T follicular helper cell (primary cell): ENCODE measurements at regions not wholly inside any gene's neighbourhood (a gene's known extent, or its start where the extent isn't known, plus 50 kb on each side); places are given as distances from the start of the nearest gene placed in this dataset.
"Not testable (repeated sequence)": the region's sequence is repeated elsewhere in the genome, so short reads cannot be mapped to it uniquely, and the experiment has no call there.

Experiments
- DNase-seq: peaks from one replicate; pipeline ENCODE4 v3.0.0-alpha.2; 2020; ENCODE audit warnings: low read depth

GRCh38 chr5:118378959-118379358, 609.4 kb downstream of the DTWD2 start:
- DNase-seq, result no peak

- DNase-seq, result no peak
These were observed 610.9 kb downstream of the DTWD2 start for GRCh38 chr5:118377420-118377819.

- DNase-seq, result no peak
These were observed 616.1 kb downstream of the DTWD2 start for GRCh38 chr5:118371973-118372831.

- no peak for DNase-seq
These were observed 621.9 kb downstream of the DTWD2 start for GRCh38 chr5:118366429-118366828.

- DNase-seq, result no peak
These were observed 622.6 kb downstream of the DTWD2 start for GRCh38 chr5:118365718-118366117.

- no peak for DNase-seq
These were observed 633.5 kb downstream of the DTWD2 start for GRCh38 chr5:118354797-118355196.

GRCh38 chr5:118353970-118354369, 634.4 kb downstream of the DTWD2 start:
- DNase-seq, result no peak

GRCh38 chr5:118336468-118336867, 651.9 kb downstream of the DTWD2 start:
- DNase-seq, result no peak

- DNase-seq, result no peak
These were observed 661.0 kb downstream of the DTWD2 start for GRCh38 chr5:118327389-118327788.

GRCh38 chr5:118326481-118327045, 661.8 kb downstream of the DTWD2 start:
- no peak for DNase-seq

- no peak for DNase-seq
These were observed 662.4 kb downstream of the DTWD2 start for GRCh38 chr5:118325931-118326330.

- DNase-seq, result not testable (repeated sequence)
These were observed 664.6 kb downstream of the DTWD2 start for GRCh38 chr5:118323723-118324122.

GRCh38 chr5:118321081-118321480, 667.3 kb downstream of the DTWD2 start:
- no peak for DNase-seq

- no peak for DNase-seq
These were observed 668.2 kb downstream of the DTWD2 start for GRCh38 chr5:118320121-118320520.

- DNase-seq, result no peak
These were observed 673.4 kb downstream of the DTWD2 start for GRCh38 chr5:118314931-118315330.

- no peak for DNase-seq
These were observed 677.1 kb downstream of the DTWD2 start for GRCh38 chr5:118311103-118311819.

GRCh38 chr5:118310401-118310800, 677.9 kb downstream of the DTWD2 start:
- no peak for DNase-seq

- no peak for DNase-seq
These were observed 685.1 kb downstream of the DTWD2 start for GRCh38 chr5:118303296-118303695.

- no peak for DNase-seq
These were observed 685.6 kb downstream of the DTWD2 start for GRCh38 chr5:118302786-118303185.

- DNase-seq, result no peak
These were observed 686.7 kb downstream of the DTWD2 start for GRCh38 chr5:118301696-118302095.

GRCh38 chr5:118295045-118295444, 693.3 kb downstream of the DTWD2 start:
- DNase-seq, result no peak

- no peak for DNase-seq
These were observed 695.0 kb downstream of the DTWD2 start for GRCh38 chr5:118293378-118293777.

GRCh38 chr5:118290204-118290603, 698.1 kb downstream of the DTWD2 start:
- no peak for DNase-seq
